A549 (cell line): ENCODE measurements at regions not wholly inside any gene's neighbourhood (a gene's known extent, or its start where the extent isn't known, plus 50 kb on each side); places are given as distances from the start of the nearest gene placed in this dataset.

Experiments used
- ATAC-seq, 2 experiments: fragments of 200-7000 bp in 1 of 2; fragments of >200 bp in 1 of 2; cut with Nextera tagmentation in 1 of 2; cut with Tn5 transposase in 1 of 2; 3 replicates each; pipeline versions ENCODE4 v1.8.0 to v1.9.1; 2018 to 2020; ENCODE audit warnings: mild to moderate bottlenecking in 1 of 2, moderate library complexity in 1 of 2
- CTCF ChIA-PET: fragments of 300-600 bp; sonication (Branson Sonifier 250); formaldehyde crosslinking; extraction: SDS; loops from one replicate; lab custom pipeline; 2021; ENCODE audit warnings: antibody characterized with exemption, inconsistent platforms; lab: Yijun Ruan, JAX
- POLR2A ChIA-PET: fragments of 350-600 bp; formaldehyde crosslinking; extraction: SDS; loops from one replicate; lab custom pipeline; 2021; ENCODE audit warnings: antibody characterized with exemption, inconsistent platforms; lab: Yijun Ruan, JAX
- DNase-seq, 2 experiments: peaks; one replicate each; pipeline versions ENCODE4 v3.0.0 to v3.0.0-alpha.2; 2011 to 2016; ENCODE audit warnings: low read depth in 1 of 2, low spot score in 1 of 2
- FAIRE-seq: peaks from 2 replicates; lab custom pipeline; 2011; peaks lifted over from hg19 to GRCh38; lab: Jason Lieb, UNC
- H3K27ac ChIP-seq, 2 experiments: fragments of >200 bp; sonication (Bioruptor Twin); formaldehyde crosslinking; 3 replicates each; pipeline ENCODE4 v1.5.1; 2016 to 2017
- H3K4me1 ChIP-seq: fragments of >200 bp; sonication (Bioruptor Twin); formaldehyde crosslinking; 3 replicates; pipeline ENCODE4 v1.6.1; 2016
- H3K4me2 ChIP-seq: fragments of >200 bp; sonication (Bioruptor Twin); formaldehyde crosslinking; 3 replicates; pipeline ENCODE4 v1.6.1; 2016
- H3K4me3 ChIP-seq: fragments of >200 bp; sonication (Bioruptor Twin); formaldehyde crosslinking; 3 replicates; pipeline ENCODE4 v1.5.1; 2016
- H3K9me3 ChIP-seq: fragments of >200 bp; sonication (Bioruptor Twin); formaldehyde crosslinking; 3 replicates; pipeline ENCODE4 v1.6.1; 2016
- CEBPB ChIP-seq, 2 experiments: fragments of >200 bp in 1 of 2; sonication (Bioruptor Twin) in 1 of 2; formaldehyde crosslinking in 1 of 2; IDR thresholded peaks; 2 replicates each; pipeline ENCODE4 v1.6.1; 2012 to 2016
- CHD2 ChIP-seq: fragments of 150-350 bp; IDR thresholded peaks from 2 replicates; pipeline ENCODE4 v1.6.1; 2014; ENCODE audit warnings: low read length; ENCODE audit not compliant: partially characterized antibody
- CHD4 ChIP-seq: fragments of 200-600 bp; sonication (generic); IDR thresholded peaks from 2 replicates; pipeline ENCODE4 v1.6.1; 2016; ENCODE audit warnings: antibody characterized with exemption, mild to moderate bottlenecking, borderline replicate concordance
- E2F6 ChIP-seq: IDR thresholded peaks from 2 replicates; pipeline ENCODE4 v1.6.1; 2012; ENCODE audit warnings: low read depth, borderline replicate concordance
- EHMT2 ChIP-seq: fragments of 200-600 bp; sonication (generic); IDR thresholded peaks from 2 replicates; pipeline ENCODE4 v1.6.1; 2016; ENCODE audit warnings: antibody characterized with exemption, low read depth, mild to moderate bottlenecking, moderate library complexity
- ELK1 ChIP-seq: fragments of 150-350 bp; IDR thresholded peaks from 2 replicates; pipeline ENCODE4 v1.6.1; 2014; ENCODE audit warnings: low read depth, mild to moderate bottlenecking, low read length
- EP300 ChIP-seq, 2 experiments: fragments of >200 bp; sonication (Bioruptor Twin); formaldehyde crosslinking; IDR thresholded peaks; 2 replicates in 1 of 2; 3 replicates in 1 of 2; pipeline ENCODE4 v1.6.1; 2016 to 2017
- ESRRA ChIP-seq: fragments of 150-350 bp; IDR thresholded peaks from 2 replicates; pipeline ENCODE4 v1.6.1; 2014; ENCODE audit warnings: mild to moderate bottlenecking, low read length, borderline replicate concordance
- FOXS1 ChIP-seq: fragments of 250-450 bp; sonication (Bioruptor Pico); IDR thresholded peaks from 2 replicates; pipeline ENCODE4 v1.5.0; 2020; ENCODE audit warnings: mild to moderate bottlenecking, moderate library complexity
- GATA3 ChIP-seq: IDR thresholded peaks from 2 replicates; pipeline ENCODE4 v1.6.1; 2012; ENCODE audit warnings: borderline replicate concordance
- HDAC2 ChIP-seq: fragments of 200-600 bp; sonication (generic); IDR thresholded peaks from 2 replicates; pipeline ENCODE4 v1.6.1; 2016
- HES2 ChIP-seq: fragments of >200 bp; sonication (Bioruptor Twin); formaldehyde crosslinking; IDR thresholded peaks from 2 replicates; pipeline ENCODE4 v1.6.1; 2016
- HEYL ChIP-seq: fragments of 250-450 bp; sonication (Bioruptor Pico); IDR thresholded peaks from 2 replicates; pipeline ENCODE4 v1.8.0; 2021; ENCODE audit warnings: mild to moderate bottlenecking, moderate library complexity
- HOXA7 ChIP-seq: fragments of 250-450 bp; sonication (Bioruptor Pico); IDR thresholded peaks from 2 replicates; pipeline ENCODE4 v1.5.0; 2020; ENCODE audit warnings: mild to moderate bottlenecking, moderate library complexity
- KDM5A ChIP-seq: fragments of 200-600 bp; sonication (generic); IDR thresholded peaks from 2 replicates; pipeline ENCODE4 v1.6.1; 2016; ENCODE audit warnings: antibody characterized with exemption, mild to moderate bottlenecking
- MAZ ChIP-seq: fragments of 150-350 bp; IDR thresholded peaks from 2 replicates; pipeline ENCODE4 v1.6.1; 2014; ENCODE audit warnings: antibody characterized with exemption, low read depth, low read length, borderline replicate concordance
- MYC ChIP-seq: IDR thresholded peaks from 2 replicates; pipeline ENCODE4 v1.6.1; 2012; ENCODE audit warnings: mild to moderate bottlenecking, inconsistent platforms, low read length, improper control_type of control experiment, borderline replicate concordance
- NFE2L2 ChIP-seq: fragments of 150-350 bp; conservative IDR thresholded peaks from 2 replicates; pipeline ENCODE4 v1.6.1; 2014; ENCODE audit warnings: low read length
- PHF8 ChIP-seq: fragments of 200-600 bp; sonication (generic); IDR thresholded peaks from 2 replicates; pipeline ENCODE4 v1.6.1; 2016; ENCODE audit warnings: low read depth, mild to moderate bottlenecking, antibody characterized with exemption, moderate library complexity, borderline replicate concordance
- RNF2 ChIP-seq: fragments of 200-600 bp; sonication (generic); IDR thresholded peaks from 2 replicates; pipeline ENCODE4 v1.6.1; 2016; ENCODE audit warnings: low read depth, mild to moderate bottlenecking, antibody characterized with exemption, moderate library complexity, borderline replicate concordance
- SMC3 ChIP-seq: fragments of >200 bp; sonication (Bioruptor Twin); formaldehyde crosslinking; IDR thresholded peaks from 3 replicates; pipeline ENCODE4 v1.6.1; 2018; ENCODE audit warnings: inconsistent platforms
- SREBF2 ChIP-seq: fragments of 450-650 bp; IDR thresholded peaks from 2 replicates; pipeline ENCODE4 v1.6.1; 2014; ENCODE audit warnings: mild to moderate bottlenecking, moderate library complexity
- ZC3H11A ChIP-seq: fragments of 450-650 bp; IDR thresholded peaks from 2 replicates; pipeline ENCODE4 v1.6.1; 2014; ENCODE audit warnings: antibody characterized with exemption, mild to moderate bottlenecking
- ZNF302 ChIP-seq: fragments of 250-450 bp; sonication (Bioruptor Pico); IDR thresholded peaks from 2 replicates; pipeline ENCODE4 v1.9.0; 2021; ENCODE audit warnings: inconsistent platforms, mild to moderate bottlenecking, moderate library complexity
- WGBS: methylation state at CpG from one replicate; pipeline ENCODE4 v1.1.6; 2017; ENCODE audit errors: missing lambda C conversion rate; 5-methylcytosine and 5-hydroxymethylcytosine counted together
- TF ChIP-seq, protein P1 (sequence below): fragments of >200 bp; sonication (Bioruptor Twin); formaldehyde crosslinking; IDR thresholded peaks from 3 replicates; pipeline ENCODE4 v1.5.1; 2016
- TF ChIP-seq, protein P2 (sequence below): fragments of 200-600 bp; sonication (generic); IDR thresholded peaks from 2 replicates; pipeline ENCODE4 v1.6.1; 2016; ENCODE audit warnings: antibody characterized with exemption, mild to moderate bottlenecking, moderate library complexity
- TF ChIP-seq, protein P3 (sequence below): fragments of 250-450 bp; sonication (Bioruptor Pico); IDR thresholded peaks from 2 replicates; pipeline ENCODE4 v1.5.0; 2021; ENCODE audit warnings: mild to moderate bottlenecking, moderate library complexity, borderline replicate concordance

GRCh38 chr2:146853741-146854444, 990.9 kb upstream of the ACVR2A start:
- H3K4me3 ChIP-seq: no peak overlapping the region
- no peak for FAIRE-seq
- 3% methylated on average over 2 of the region's 2 CpGs for WGBS
- TF ChIP-seq CHD4: no peak
- no peak for TF ChIP-seq EP300 (IDR thresholded peaks at IDR 0.05)
- TF ChIP-seq HDAC2: no peak
- no peak for TF ChIP-seq PHF8
- no peak for TF ChIP-seq RNF2
- no peak for TF ChIP-seq KDM5A
- no peak for TF ChIP-seq FOXS1 (CRISPR knock-in tag)
- TF ChIP-seq MAZ: no peak
- no peak for TF ChIP-seq MYC
- TF ChIP-seq HOXA7 (CRISPR knock-in tag): no peak
- no peak for TF ChIP-seq CEBPB (IDR thresholded peaks at IDR 0.05)
- TF ChIP-seq E2F6: no peak
- TF ChIP-seq, protein P1, sequence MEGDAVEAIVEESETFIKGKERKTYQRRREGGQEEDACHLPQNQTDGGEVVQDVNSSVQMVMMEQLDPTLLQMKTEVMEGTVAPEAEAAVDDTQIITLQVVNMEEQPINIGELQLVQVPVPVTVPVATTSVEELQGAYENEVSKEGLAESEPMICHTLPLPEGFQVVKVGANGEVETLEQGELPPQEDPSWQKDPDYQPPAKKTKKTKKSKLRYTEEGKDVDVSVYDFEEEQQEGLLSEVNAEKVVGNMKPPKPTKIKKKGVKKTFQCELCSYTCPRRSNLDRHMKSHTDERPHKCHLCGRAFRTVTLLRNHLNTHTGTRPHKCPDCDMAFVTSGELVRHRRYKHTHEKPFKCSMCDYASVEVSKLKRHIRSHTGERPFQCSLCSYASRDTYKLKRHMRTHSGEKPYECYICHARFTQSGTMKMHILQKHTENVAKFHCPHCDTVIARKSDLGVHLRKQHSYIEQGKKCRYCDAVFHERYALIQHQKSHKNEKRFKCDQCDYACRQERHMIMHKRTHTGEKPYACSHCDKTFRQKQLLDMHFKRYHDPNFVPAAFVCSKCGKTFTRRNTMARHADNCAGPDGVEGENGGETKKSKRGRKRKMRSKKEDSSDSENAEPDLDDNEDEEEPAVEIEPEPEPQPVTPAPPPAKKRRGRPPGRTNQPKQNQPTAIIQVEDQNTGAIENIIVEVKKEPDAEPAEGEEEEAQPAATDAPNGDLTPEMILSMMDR: no peak
- TF ChIP-seq ZNF302: no peak
- TF ChIP-seq NFE2L2: no peak
- TF ChIP-seq, protein P2, sequence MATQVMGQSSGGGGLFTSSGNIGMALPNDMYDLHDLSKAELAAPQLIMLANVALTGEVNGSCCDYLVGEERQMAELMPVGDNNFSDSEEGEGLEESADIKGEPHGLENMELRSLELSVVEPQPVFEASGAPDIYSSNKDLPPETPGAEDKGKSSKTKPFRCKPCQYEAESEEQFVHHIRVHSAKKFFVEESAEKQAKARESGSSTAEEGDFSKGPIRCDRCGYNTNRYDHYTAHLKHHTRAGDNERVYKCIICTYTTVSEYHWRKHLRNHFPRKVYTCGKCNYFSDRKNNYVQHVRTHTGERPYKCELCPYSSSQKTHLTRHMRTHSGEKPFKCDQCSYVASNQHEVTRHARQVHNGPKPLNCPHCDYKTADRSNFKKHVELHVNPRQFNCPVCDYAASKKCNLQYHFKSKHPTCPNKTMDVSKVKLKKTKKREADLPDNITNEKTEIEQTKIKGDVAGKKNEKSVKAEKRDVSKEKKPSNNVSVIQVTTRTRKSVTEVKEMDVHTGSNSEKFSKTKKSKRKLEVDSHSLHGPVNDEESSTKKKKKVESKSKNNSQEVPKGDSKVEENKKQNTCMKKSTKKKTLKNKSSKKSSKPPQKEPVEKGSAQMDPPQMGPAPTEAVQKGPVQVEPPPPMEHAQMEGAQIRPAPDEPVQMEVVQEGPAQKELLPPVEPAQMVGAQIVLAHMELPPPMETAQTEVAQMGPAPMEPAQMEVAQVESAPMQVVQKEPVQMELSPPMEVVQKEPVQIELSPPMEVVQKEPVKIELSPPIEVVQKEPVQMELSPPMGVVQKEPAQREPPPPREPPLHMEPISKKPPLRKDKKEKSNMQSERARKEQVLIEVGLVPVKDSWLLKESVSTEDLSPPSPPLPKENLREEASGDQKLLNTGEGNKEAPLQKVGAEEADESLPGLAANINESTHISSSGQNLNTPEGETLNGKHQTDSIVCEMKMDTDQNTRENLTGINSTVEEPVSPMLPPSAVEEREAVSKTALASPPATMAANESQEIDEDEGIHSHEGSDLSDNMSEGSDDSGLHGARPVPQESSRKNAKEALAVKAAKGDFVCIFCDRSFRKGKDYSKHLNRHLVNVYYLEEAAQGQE: no peak
- TF ChIP-seq ZC3H11A: no peak
- no peak for TF ChIP-seq SREBF2
- H3K9me3 ChIP-seq: no peaks in the 10 kb centered on the region
- no peak overlapping the region for H3K4me2 ChIP-seq
- no peak for ATAC-seq
- ChIA-PET CTCF (no interaction called here), POLR2A (no interaction called here)
- H3K4me1 ChIP-seq: no peaks in the 10 kb centered on the region
- DNase-seq: no peak
- no peak overlapping the region for H3K27ac ChIP-seq

- POLR2A ChIA-PET: no interaction called here
- no peak for DNase-seq
- TF ChIP-seq HEYL (CRISPR knock-in tag) (no peak), CHD2 (no peak), SMC3 (no peak), HDAC2 (no peak), ESRRA (no peak), ELK1 (no peak), GATA3 (no peak), EP300 (IDR thresholded peaks at IDR 0.05) (no peak), HES2 (no peak), ZNF302 (no peak), EHMT2 (no peak)
- TF ChIP-seq, protein P3, sequence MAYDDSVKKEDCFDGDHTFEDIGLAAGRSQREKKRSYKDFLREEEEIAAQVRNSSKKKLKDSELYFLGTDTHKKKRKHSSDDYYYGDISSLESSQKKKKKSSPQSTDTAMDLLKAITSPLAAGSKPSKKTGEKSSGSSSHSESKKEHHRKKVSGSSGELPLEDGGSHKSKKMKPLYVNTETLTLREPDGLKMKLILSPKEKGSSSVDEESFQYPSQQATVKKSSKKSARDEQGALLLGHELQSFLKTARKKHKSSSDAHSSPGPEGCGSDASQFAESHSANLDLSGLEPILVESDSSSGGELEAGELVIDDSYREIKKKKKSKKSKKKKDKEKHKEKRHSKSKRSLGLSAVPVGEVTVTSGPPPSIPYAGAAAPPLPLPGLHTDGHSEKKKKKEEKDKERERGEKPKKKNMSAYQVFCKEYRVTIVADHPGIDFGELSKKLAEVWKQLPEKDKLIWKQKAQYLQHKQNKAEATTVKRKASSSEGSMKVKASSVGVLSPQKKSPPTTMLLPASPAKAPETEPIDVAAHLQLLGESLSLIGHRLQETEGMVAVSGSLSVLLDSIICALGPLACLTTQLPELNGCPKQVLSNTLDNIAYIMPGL (CRISPR knock-in tag): no peak
- TF ChIP-seq, all 56 proteins: peak for 0
These were observed 992.2 kb upstream of the ACVR2A start for GRCh38 chr2:146852661-146853060.

More at GRCh38 chr2:146852661-146853060, 992.2 kb upstream of the ACVR2A start:
- WGBS: 3% methylated on average over 1 of the region's 1 CpG
- H3K27ac ChIP-seq: no peak overlapping the region
- no peak for ATAC-seq
- FAIRE-seq: no peak
- CTCF ChIA-PET: no interaction called here
- H3K4me2 ChIP-seq: no peak overlapping the region
- no peak overlapping the region for H3K4me3 ChIP-seq
- no peaks in the 10 kb centered on the region for H3K9me3 ChIP-seq
- H3K4me1 ChIP-seq: no peaks in the 10 kb centered on the region
